Fibroblast of villous mesenchyme (primary cell): ENCODE measurements at regions not wholly inside any gene's neighbourhood (a gene's known extent, or its start where the extent isn't known, plus 50 kb on each side); places are given as distances from the start of the nearest gene placed in this dataset.

Experiments
- DNase-seq: peaks from one replicate; pipeline ENCODE4 v3.0.0-alpha.2; 2010; ENCODE audit warnings: low read depth
- H3K4me3 ChIP-seq: 2 replicates; pipeline ENCODE4 v1.5.1; 2011; ENCODE audit warnings: low read depth, mild to moderate bottlenecking, low read length
- TF ChIP-seq, protein P1 (sequence below): IDR thresholded peaks from 2 replicates; pipeline ENCODE4 v1.5.1; 2012; ENCODE audit warnings: low read depth, mild to moderate bottlenecking, low read length; ENCODE audit not compliant: insufficient read depth

DNA sequence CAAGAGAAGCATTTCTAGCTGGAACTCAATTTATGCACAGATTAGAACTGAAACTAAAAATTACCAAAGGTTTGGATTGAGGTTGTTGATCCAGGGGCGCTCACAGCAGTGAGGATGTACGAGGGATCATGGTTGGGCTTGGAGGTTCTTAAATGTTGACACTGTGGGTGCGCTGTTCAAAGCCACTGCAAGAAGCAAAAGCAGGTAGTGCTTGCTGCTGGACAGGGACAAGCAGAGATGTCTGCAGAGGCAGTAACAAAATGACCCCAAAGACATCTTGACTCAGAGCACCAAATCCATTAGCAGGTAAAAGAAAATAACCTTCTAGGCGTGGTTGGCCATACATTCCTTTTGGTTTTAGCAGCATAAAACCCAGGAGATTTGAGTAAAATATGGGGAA, 468.4 kb downstream of the ZSWIM6 start:
- no peak for DNase-seq
- TF ChIP-seq, protein P1, sequence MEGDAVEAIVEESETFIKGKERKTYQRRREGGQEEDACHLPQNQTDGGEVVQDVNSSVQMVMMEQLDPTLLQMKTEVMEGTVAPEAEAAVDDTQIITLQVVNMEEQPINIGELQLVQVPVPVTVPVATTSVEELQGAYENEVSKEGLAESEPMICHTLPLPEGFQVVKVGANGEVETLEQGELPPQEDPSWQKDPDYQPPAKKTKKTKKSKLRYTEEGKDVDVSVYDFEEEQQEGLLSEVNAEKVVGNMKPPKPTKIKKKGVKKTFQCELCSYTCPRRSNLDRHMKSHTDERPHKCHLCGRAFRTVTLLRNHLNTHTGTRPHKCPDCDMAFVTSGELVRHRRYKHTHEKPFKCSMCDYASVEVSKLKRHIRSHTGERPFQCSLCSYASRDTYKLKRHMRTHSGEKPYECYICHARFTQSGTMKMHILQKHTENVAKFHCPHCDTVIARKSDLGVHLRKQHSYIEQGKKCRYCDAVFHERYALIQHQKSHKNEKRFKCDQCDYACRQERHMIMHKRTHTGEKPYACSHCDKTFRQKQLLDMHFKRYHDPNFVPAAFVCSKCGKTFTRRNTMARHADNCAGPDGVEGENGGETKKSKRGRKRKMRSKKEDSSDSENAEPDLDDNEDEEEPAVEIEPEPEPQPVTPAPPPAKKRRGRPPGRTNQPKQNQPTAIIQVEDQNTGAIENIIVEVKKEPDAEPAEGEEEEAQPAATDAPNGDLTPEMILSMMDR, result no peak
- no peak overlapping the region for H3K4me3 ChIP-seq

DNA sequence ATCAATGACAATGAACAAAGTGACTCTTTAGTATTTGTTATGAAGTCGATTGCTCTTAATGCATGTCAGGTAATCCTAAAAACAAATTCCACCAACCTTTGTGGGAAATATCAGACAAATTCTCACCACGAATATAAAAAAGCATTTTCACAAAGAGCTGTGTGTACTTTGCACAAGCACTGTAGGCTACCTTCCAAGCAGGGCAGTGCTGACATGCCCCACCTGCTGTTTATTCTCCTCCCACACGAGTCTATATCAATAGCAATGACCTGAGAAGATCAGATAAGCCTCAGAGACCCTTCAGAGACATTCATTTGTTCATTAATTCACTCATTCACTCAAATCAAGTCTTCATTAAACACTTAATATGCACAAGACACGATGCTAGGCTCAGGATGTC, 469.1 kb downstream of the ZSWIM6 start:
- DNase-seq, result no peak
- H3K4me3 ChIP-seq, result no peak overlapping the region
- TF ChIP-seq, protein P1, result no peak

DNA sequence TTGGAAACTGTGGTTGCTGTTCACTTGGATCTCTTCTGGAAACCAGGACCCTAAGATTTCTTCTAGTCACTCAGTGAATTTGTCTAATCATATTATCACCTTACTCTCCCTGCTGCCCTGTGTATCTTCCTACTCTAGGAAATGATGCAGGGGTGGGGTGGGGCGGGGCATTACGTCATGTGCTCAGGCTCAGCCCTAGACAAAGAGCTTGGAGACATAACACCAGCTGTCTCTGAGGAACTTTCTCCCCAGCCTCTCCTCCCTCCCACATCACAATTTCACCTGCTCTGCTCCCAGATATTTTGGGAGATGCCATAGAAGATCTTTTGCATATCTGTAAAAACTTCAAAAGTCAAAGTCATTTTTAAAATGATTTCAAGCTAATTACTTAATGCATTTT, 470.4 kb downstream of the ZSWIM6 start:
- DNase-seq, result no peak
- H3K4me3 ChIP-seq, result no peak overlapping the region
- TF ChIP-seq, protein P1, result no peak

DNA sequence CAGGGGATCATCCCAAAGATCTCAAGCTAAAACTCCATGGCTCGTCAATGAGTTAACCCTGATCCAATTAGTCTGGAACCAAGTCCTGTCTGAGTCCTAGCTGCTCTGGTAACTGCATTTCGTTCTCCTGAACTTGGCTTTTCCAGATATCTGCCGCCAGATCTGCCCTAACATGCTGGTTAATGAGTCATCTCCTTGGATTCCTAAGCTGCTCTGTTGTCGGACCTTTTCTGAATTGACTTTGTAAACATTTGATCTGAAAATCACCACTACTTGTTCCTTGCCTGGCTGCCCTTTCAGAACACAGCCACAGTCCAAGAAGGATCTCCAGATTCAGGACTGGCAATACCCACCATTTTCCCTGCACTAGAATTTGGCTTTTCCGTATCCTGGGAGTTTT, 473.0 kb downstream of the ZSWIM6 start:
- H3K4me3 ChIP-seq, result no peak overlapping the region
- TF ChIP-seq, protein P1, result no peak
- DNase-seq, result peak; percentile 85

DNA sequence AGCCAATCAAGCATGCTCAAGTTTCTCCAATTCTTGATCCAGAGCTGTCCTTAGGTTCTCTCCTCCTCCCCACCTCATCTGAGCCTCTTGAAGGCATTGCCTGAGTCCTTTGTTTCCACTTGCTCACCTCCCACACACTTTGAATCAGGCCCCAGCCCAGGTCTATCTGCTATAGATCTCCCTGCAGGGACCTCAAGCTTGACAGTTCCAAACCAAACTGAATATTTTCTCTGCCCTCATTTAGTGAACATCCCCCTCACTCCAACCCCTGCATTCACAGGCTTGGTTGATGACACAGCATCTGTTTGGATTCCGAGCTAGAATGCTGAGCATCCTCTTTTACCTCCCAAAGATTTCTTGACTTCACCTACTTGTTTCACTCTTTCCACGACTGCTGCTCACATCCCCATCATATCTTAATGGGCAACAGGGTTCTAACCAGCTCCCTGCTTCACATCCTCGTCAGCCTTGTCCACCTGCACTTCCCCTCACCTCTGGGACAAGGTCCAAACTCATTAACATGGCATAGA, 474.5 kb downstream of the ZSWIM6 start:
- TF ChIP-seq, protein P1, result no peak
- H3K4me3 ChIP-seq, result no peak overlapping the region
- DNase-seq, result no peak

DNA sequence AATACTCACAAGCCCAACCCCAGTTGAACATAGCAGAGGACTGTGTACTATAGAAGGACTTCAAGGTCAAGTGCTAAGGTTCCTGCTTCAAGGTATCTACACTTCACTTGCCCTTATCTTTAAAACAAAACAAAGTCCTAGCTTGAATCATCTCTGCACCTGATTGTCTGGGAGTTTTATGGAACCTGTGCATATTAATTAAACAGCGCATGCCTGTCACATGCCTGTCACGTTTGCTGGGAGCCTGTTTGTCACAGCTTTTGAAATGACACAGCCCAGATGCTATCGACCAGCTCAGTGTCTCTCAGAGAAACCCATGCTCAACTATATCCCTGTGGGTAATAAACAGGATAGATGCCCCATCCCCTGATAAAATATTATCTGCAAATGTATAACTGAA, 476.0 kb downstream of the ZSWIM6 start:
- TF ChIP-seq, protein P1, result no peak
- H3K4me3 ChIP-seq, result no peak overlapping the region
- no peak for DNase-seq

DNA sequence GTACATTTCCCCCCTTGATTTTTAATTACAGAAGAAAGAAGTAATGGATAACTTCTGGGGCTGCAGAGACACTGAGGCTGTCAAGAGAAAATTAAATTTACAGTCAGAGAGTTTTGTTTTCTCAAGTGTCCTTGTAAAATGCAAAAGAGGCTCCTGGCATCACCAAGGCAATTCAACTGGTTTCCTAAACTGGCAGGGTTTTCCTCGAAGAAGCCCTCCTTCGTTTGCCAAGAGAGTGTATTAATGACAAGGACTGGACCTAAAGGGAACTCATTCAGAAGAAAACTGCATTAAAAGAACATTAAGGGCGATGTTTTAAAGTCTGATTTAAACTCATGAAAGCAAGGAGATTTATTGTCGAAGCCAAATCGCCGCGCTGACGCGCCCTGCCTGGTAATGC, 476.9 kb downstream of the ZSWIM6 start:
- no peak overlapping the region for H3K4me3 ChIP-seq
- TF ChIP-seq, protein P1, result no peak
- no peak for DNase-seq
